H9 (cell line): ENCODE measurements at regions not wholly inside any gene's neighbourhood (a gene's known extent, or its start where the extent isn't known, plus 50 kb on each side); places are given as distances from the start of the nearest gene placed in this dataset.

Source experiments
- DNase-seq: peaks from one replicate; pipeline ENCODE4 v3.0.0-alpha.2; 2017
- H2AFZ ChIP-seq: one replicate; pipeline ENCODE4 v1.6.1; 2013; ENCODE audit warnings: mild to moderate bottlenecking, low read length, control low read depth, moderate library complexity
- H2AK5ac ChIP-seq: 2 replicates; pipeline ENCODE4 v1.6.1; 2013; ENCODE audit warnings: low read length, control low read depth, mixed read lengths; ENCODE audit not compliant: insufficient read length
- H2BK120ac ChIP-seq: one replicate; pipeline ENCODE4 v1.6.1; 2013; ENCODE audit warnings: low read depth, mild to moderate bottlenecking, low read length, control low read depth, inconsistent platforms; ENCODE audit not compliant: poor library complexity, severe bottlenecking
- H2BK12ac ChIP-seq: 2 replicates; pipeline ENCODE4 v1.6.1; 2013; ENCODE audit warnings: low read length, control low read depth, mixed read lengths, low read depth; ENCODE audit not compliant: insufficient read length
- H2BK15ac ChIP-seq: 2 replicates; pipeline ENCODE4 v1.6.1; 2013; ENCODE audit warnings: low read depth, low read length, control low read depth
- H2BK20ac ChIP-seq: one replicate; pipeline ENCODE4 v1.6.1; 2013; ENCODE audit warnings: low read depth, mild to moderate bottlenecking, low read length, control low read depth, inconsistent platforms; ENCODE audit not compliant: poor library complexity, severe bottlenecking
- H2BK5ac ChIP-seq: 2 replicates; pipeline ENCODE4 v1.6.1; 2013; ENCODE audit warnings: low read length, control low read depth, mixed read lengths; ENCODE audit not compliant: insufficient read length
- H3K14ac ChIP-seq: 2 replicates; pipeline ENCODE4 v1.6.1; 2013; ENCODE audit warnings: low read length, control low read depth; ENCODE audit not compliant: insufficient read depth
- H3K18ac ChIP-seq: 2 replicates; pipeline ENCODE4 v1.6.1; 2013; ENCODE audit warnings: low read depth, mild to moderate bottlenecking, mixed read lengths, low read length, control low read depth; ENCODE audit not compliant: insufficient read length
- H3K23ac ChIP-seq: 2 replicates; pipeline ENCODE4 v1.6.1; 2013; ENCODE audit warnings: low read length, control low read depth, mixed read lengths, low read depth; ENCODE audit not compliant: insufficient read length
- H3K23me2 ChIP-seq: 2 replicates; pipeline ENCODE4 v1.6.1; 2013; ENCODE audit warnings: low read depth, mild to moderate bottlenecking, mixed read lengths, low read length, control low read depth; ENCODE audit not compliant: insufficient read length, poor library complexity, severe bottlenecking
- H3K27ac ChIP-seq: 2 replicates; pipeline ENCODE4 v1.5.1; 2013; ENCODE audit warnings: low read length, control low read depth, mixed read lengths, low read depth; ENCODE audit not compliant: insufficient read length
- H3K27me3 ChIP-seq: 2 replicates; pipeline ENCODE4 v1.6.1; 2013; ENCODE audit warnings: low read length, control low read depth, inconsistent platforms; ENCODE audit not compliant: insufficient read depth
- H3K4ac ChIP-seq: 2 replicates; pipeline ENCODE4 v1.6.1; 2013; ENCODE audit warnings: low read depth, mild to moderate bottlenecking, control low read depth, inconsistent platforms, low read length, moderate library complexity
- H3K4me1 ChIP-seq: 2 replicates; pipeline ENCODE4 v1.6.1; 2013; ENCODE audit warnings: low read length, control low read depth, inconsistent platforms; ENCODE audit not compliant: insufficient read depth
- H3K4me2 ChIP-seq: 2 replicates; pipeline ENCODE4 v1.6.1; 2013; ENCODE audit warnings: low read length, control low read depth, mixed read lengths; ENCODE audit not compliant: insufficient read length, insufficient read depth
- H3K56ac ChIP-seq: 2 replicates; pipeline ENCODE4 v1.6.1; 2013; ENCODE audit warnings: low read depth, mild to moderate bottlenecking, mixed read lengths, low read length, control low read depth; ENCODE audit not compliant: insufficient read length
- H3K79me1 ChIP-seq: 2 replicates; pipeline ENCODE4 v1.6.1; 2013; ENCODE audit warnings: low read depth, mild to moderate bottlenecking, moderate library complexity, low read length, control low read depth, inconsistent platforms; ENCODE audit not compliant: insufficient read depth, poor library complexity, severe bottlenecking
- H3K79me2 ChIP-seq: 2 replicates; pipeline ENCODE4 v1.6.1; 2013; ENCODE audit warnings: low read length, control low read depth, inconsistent platforms; ENCODE audit not compliant: insufficient read depth
- H3K9ac ChIP-seq: 2 replicates; pipeline ENCODE4 v1.6.1; 2013; ENCODE audit warnings: low read length, control low read depth, mixed read lengths; ENCODE audit not compliant: insufficient read length; ENCODE audit errors: extremely low read depth
- H3K9me3 ChIP-seq: one replicate; pipeline ENCODE4 v1.6.1; 2013; ENCODE audit warnings: low read depth, low read length, inconsistent platforms; ENCODE audit not compliant: control insufficient read depth
- H3T11ph ChIP-seq: one replicate; pipeline ENCODE4 v1.6.1; 2013; ENCODE audit warnings: mild to moderate bottlenecking, low read length, control low read depth, inconsistent platforms
- H4K20me1 ChIP-seq: one replicate; pipeline ENCODE4 v1.6.1; 2013; ENCODE audit not compliant: control insufficient read depth, insufficient read length, insufficient read depth
- H4K5ac ChIP-seq: 2 replicates; pipeline ENCODE4 v1.6.1; 2013; ENCODE audit warnings: low read depth, mild to moderate bottlenecking, mixed read lengths, low read length, control low read depth; ENCODE audit not compliant: insufficient read length
- H4K8ac ChIP-seq: replicated peaks from 2 replicates; pipeline ENCODE4 v1.6.1; 2013; ENCODE audit warnings: low read length, control low read depth, mixed read lengths, low read depth; ENCODE audit not compliant: insufficient read length
- H4K91ac ChIP-seq: 2 replicates; pipeline ENCODE4 v1.6.1; 2013; ENCODE audit warnings: low read depth, mild to moderate bottlenecking, moderate library complexity, mixed read lengths, low read length, control low read depth; ENCODE audit not compliant: insufficient read length
- H3K27ac Mint-ChIP-seq, 3 experiments: 2 replicates in 2 of 3; 3 replicates in 1 of 3; pipeline ENCODE4 v1.8.0; 2020 to 2021; ENCODE audit warnings: mixed read lengths in 3 of 3, mild to moderate bottlenecking in 1 of 3, moderate library complexity in 1 of 3
- H3K27me3 Mint-ChIP-seq: 2 replicates; pipeline ENCODE4 v1.8.0; 2021; ENCODE audit warnings: low read depth, mild to moderate bottlenecking, moderate library complexity, mixed read lengths
- H3K36me3 Mint-ChIP-seq, 3 experiments: 2 replicates in 2 of 3; 3 replicates in 1 of 3; pipeline ENCODE4 v1.8.0; 2020 to 2021; ENCODE audit warnings: low read depth in 3 of 3, mixed read lengths in 3 of 3; ENCODE audit not compliant: insufficient read depth in 1 of 3
- H3K4me1 Mint-ChIP-seq, 2 experiments: 2 replicates each; pipeline ENCODE4 v1.8.0; 2020; ENCODE audit warnings: mixed read lengths in 2 of 2
- H3K4me3 Mint-ChIP-seq, 2 experiments: 2 replicates in 1 of 2; 3 replicates in 1 of 2; pipeline ENCODE4 v1.8.0; 2020 to 2021; ENCODE audit warnings: mild to moderate bottlenecking in 2 of 2, mixed read lengths in 2 of 2, moderate library complexity in 1 of 2
- H3K9me3 Mint-ChIP-seq, 2 experiments: 2 replicates in 1 of 2; 3 replicates in 1 of 2; pipeline ENCODE4 v1.8.0; 2020; ENCODE audit warnings: mild to moderate bottlenecking in 2 of 2, mixed read lengths in 2 of 2, moderate library complexity in 1 of 2
- CTCF ChIP-seq: fragments of 200-600 bp; sonication (generic); conservative IDR thresholded peaks from 3 replicates; pipeline ENCODE4 v1.8.0; 2021; ENCODE audit warnings: antibody characterized with exemption, mild to moderate bottlenecking
- whole genome bisulfite sequencing: extraction: QIAGEN DNeasy Blood & Tissue Kit; methylation state at CpG from one replicate; pipeline ENCODE4 v1.1.7; 2013; ENCODE audit warnings: missing lambda C conversion rate, low lambda C conversion rate, mixed read lengths; ENCODE audit not compliant: insufficient read length; ENCODE audit errors: extremely low coverage; 5-methylcytosine and 5-hydroxymethylcytosine counted together

- no peak overlapping the region for H3K18ac ChIP-seq
- no peak overlapping the region for H3K56ac ChIP-seq
- no peaks in the 10 kb centered on the region for H3K79me1 ChIP-seq
- no peak overlapping the region for H2BK120ac ChIP-seq
- H2BK15ac ChIP-seq, result no peak overlapping the region
- H3K23me2 ChIP-seq, result no peaks in the 10 kb centered on the region
- no peak overlapping the region for H3K4me2 ChIP-seq
- no peak overlapping the region for H3K4me3 Mint-ChIP-seq
- no peaks in the 10 kb centered on the region for H3K27me3 ChIP-seq
- no peak for TF ChIP-seq CTCF
- H2BK20ac ChIP-seq, result no peak overlapping the region
- H2AK5ac ChIP-seq, result no peak overlapping the region
- no peaks in the 10 kb centered on the region for H3K9me3 Mint-ChIP-seq
- H3K14ac ChIP-seq, result no peak overlapping the region
- peaks cover 32% of the 10 kb centered on the region for H3K27me3 Mint-ChIP-seq
- no peak overlapping the region for H3K4ac ChIP-seq
- H3K27ac ChIP-seq, result no peak overlapping the region
- H2AFZ ChIP-seq, result no peak overlapping the region
- no peaks in the 10 kb centered on the region for H3K79me2 ChIP-seq
- H3K9ac ChIP-seq, result no peak overlapping the region
- no peak overlapping the region for H4K8ac ChIP-seq
- no peaks in the 10 kb centered on the region for H3K4me1 ChIP-seq
- no peak overlapping the region for H2BK5ac ChIP-seq
- no peaks in the 10 kb centered on the region; a peak in 1 of 7 replicates for H3K36me3 Mint-ChIP-seq
- H3K9me3 ChIP-seq, result no peaks in the 10 kb centered on the region
- H3K27ac Mint-ChIP-seq, result peak overlapping the region in 1 of 3 experiments; percentile 25; a peak in 1 of 7 replicates
- no peaks in the 10 kb centered on the region for H4K20me1 ChIP-seq
- peaks cover 14 to 30% of the 10 kb centered on the region in 2 experiments for H3K4me1 Mint-ChIP-seq
- no peak overlapping the region for H4K5ac ChIP-seq
- no peak overlapping the region for H2BK12ac ChIP-seq
- no peak overlapping the region for H4K91ac ChIP-seq
- no peak overlapping the region for H3K23ac ChIP-seq
- no CpG with 5 or more reads among the region's 5 CpGs for WGBS
- DNase-seq, result no peak
- H3T11ph ChIP-seq, result no peak overlapping the region
These were observed 78.4 kb upstream of the WSCD2 start for GRCh38 chr12:108050696-108051095.
